IPS-15b (cell line): ENCODE measurements at regions not wholly inside any gene's neighbourhood (a gene's known extent, or its start where the extent isn't known, plus 50 kb on each side); places are given as distances from the start of the nearest gene placed in this dataset.

Experiments used
- H3K27me3 ChIP-seq: one replicate; pipeline ENCODE4 v1.6.1; 2013; ENCODE audit warnings: low read length; ENCODE audit not compliant: control insufficient read depth, insufficient read depth
- H3K36me3 ChIP-seq: one replicate; pipeline ENCODE4 v1.6.1; 2013; ENCODE audit warnings: low read length; ENCODE audit not compliant: control insufficient read depth, insufficient read depth
- H3K4me1 ChIP-seq: one replicate; pipeline ENCODE4 v1.6.1; 2013; ENCODE audit warnings: mild to moderate bottlenecking, low read length; ENCODE audit not compliant: control insufficient read depth, insufficient read depth
- H3K4me3 ChIP-seq: one replicate; pipeline ENCODE4 v1.5.1; 2013; ENCODE audit warnings: low read depth, low read length
- H3K9ac ChIP-seq: one replicate; pipeline ENCODE4 v1.6.1; 2013; ENCODE audit warnings: low read depth, mild to moderate bottlenecking, low read length
- H3K9me3 ChIP-seq: one replicate; pipeline ENCODE4 v1.6.1; 2013; ENCODE audit warnings: mild to moderate bottlenecking, low read length; ENCODE audit not compliant: control insufficient read depth, insufficient read depth

GRCh38 chr5:155969537-155969936 lies 357.4 kb upstream of the SGCD start:
- H3K36me3 ChIP-seq = no peaks in the 10 kb centered on the region
- no peak overlapping the region for H3K9ac ChIP-seq
- H3K4me3 ChIP-seq = no peak overlapping the region
- H3K4me1 ChIP-seq = no peaks in the 10 kb centered on the region
- H3K9me3 ChIP-seq = no peaks in the 10 kb centered on the region
- H3K27me3 ChIP-seq = no peaks in the 10 kb centered on the region

- Histone ChIP-seq H3K4me3 (no peak overlapping the region), H3K4me1 (no peaks in the 10 kb centered on the region), H3K9ac (no peak overlapping the region), H3K27me3 (no peaks in the 10 kb centered on the region), H3K9me3 (no peaks in the 10 kb centered on the region), H3K36me3 (no peaks in the 10 kb centered on the region)
Measured at GRCh38 chr5:155974369-155974768, 352.6 kb upstream of the SGCD start.

GRCh38 chr5:155978850-155979249 lies 348.1 kb upstream of the SGCD start:
- Histone ChIP-seq H3K27me3 (no peaks in the 10 kb centered on the region), H3K9ac (no peak overlapping the region), H3K36me3 (no peaks in the 10 kb centered on the region), H3K9me3 (no peaks in the 10 kb centered on the region), H3K4me1 (no peaks in the 10 kb centered on the region), H3K4me3 (no peak overlapping the region)

DNA sequence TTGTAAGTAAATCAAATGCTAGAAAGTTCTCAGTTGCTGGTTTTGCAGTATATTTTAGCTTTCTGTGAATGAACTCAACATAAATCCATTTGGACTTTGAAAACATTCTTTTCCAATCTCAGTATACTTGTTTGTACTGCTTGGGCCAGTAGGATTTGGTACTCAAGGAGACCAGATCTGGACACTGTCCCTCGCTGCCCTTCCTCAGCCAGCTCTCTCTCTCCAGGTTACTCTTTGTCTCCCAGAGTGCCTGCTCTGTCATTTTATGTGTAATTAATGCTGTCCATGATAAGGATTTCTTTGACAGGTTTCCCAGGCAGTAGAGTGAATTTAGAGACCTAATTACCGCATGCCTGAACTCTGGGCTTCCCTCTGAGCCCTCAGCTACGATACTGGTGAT lies 344.6 kb upstream of the SGCD start:
- Histone ChIP-seq H3K4me3 (no peak overlapping the region), H3K9me3 (no peaks in the 10 kb centered on the region), H3K4me1 (no peaks in the 10 kb centered on the region), H3K9ac (no peak overlapping the region), H3K36me3 (no peaks in the 10 kb centered on the region), H3K27me3 (no peaks in the 10 kb centered on the region)

GRCh38 chr5:155983954-155984353 lies 343.0 kb upstream of the SGCD start:
- Histone ChIP-seq H3K9me3 (no peaks in the 10 kb centered on the region), H3K36me3 (no peaks in the 10 kb centered on the region), H3K9ac (no peak overlapping the region), H3K4me3 (no peak overlapping the region), H3K4me1 (no peaks in the 10 kb centered on the region), H3K27me3 (no peaks in the 10 kb centered on the region)

DNA sequence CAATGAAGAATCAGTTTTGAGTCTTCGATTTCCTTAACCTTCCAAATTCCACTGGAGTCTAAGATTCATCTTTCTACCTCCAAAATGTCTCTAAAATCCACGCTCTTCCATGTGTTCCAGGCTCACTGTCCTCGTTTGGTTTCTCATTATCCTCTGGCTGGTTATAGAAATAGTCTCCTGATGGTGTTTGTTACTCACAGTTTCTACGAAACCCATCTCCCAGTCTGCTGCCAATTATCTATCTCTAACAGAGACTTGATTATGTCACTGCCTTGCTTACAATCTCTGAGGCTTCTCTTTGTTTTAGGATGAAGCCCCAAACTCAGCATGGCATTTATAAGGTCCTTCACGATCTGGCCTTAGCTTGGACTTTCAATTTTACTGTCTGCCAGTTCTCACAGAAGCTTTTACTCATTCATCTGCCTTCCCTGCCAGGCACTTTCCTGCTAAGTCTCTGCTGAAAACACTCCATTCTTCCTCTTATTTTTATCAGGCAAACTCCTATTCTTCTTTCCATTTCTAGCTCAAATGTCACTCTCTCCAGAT lies 339.6 kb upstream of the SGCD start:
- no peak overlapping the region for H3K4me3 ChIP-seq
- H3K9ac ChIP-seq = no peak overlapping the region
- no peaks in the 10 kb centered on the region for H3K27me3 ChIP-seq

DNA sequence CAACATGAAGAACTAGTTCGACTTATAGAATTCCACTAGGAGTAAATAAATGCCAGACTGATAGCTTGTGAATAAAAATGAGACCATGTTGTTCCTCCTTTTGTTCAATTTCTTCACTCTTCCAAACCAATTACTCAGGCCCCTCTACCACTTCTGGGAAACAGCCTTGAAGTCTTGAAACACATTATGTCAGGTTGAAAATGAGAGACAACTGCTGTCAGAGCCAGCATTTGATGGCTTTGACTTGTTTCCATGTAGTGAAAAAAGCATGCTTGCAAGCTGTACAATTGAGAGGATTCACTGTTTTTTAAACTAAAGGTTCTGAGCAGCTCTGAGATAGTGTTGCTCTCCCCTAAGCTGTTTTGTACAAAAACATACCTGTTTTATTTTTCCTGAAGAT lies 337.1 kb upstream of the SGCD start:
- H3K4me3 ChIP-seq = no peak overlapping the region
- H3K4me1 ChIP-seq = no peaks in the 10 kb centered on the region
- no peaks in the 10 kb centered on the region for H3K9me3 ChIP-seq
- H3K9ac ChIP-seq = no peak overlapping the region
- no peaks in the 10 kb centered on the region for H3K27me3 ChIP-seq
- H3K36me3 ChIP-seq = no peaks in the 10 kb centered on the region

More for the DNA sequence above, 339.6 kb upstream of the SGCD start:
- Histone ChIP-seq H3K9me3 (no peaks in the 10 kb centered on the region), H3K36me3 (no peaks in the 10 kb centered on the region), H3K4me1 (no peaks in the 10 kb centered on the region)

DNA sequence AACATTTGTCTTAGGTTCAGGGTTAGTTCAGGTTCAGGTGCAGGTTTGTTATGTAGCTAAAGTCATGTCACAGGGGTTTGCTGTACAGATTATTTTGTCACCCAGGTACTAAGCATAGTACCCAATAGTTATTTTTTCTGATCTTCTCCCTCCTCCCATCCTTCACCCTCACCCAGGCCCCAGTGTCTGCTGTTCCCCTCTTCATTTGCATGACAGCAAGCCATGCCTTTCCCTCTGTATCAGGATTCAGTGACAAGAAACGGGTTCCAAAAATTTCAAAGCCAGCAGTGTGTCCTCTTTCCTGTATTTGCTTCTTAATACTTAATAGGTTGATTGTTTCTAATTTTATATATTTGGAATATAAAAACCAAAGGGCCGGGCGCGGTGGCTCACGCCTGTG lies 330.8 kb upstream of the SGCD start:
- Histone ChIP-seq H3K4me3 (no peak overlapping the region), H3K9me3 (no peaks in the 10 kb centered on the region), H3K27me3 (no peaks in the 10 kb centered on the region), H3K9ac (no peak overlapping the region), H3K4me1 (peaks cover 3% of the 10 kb centered on the region), H3K36me3 (no peaks in the 10 kb centered on the region)

GRCh38 chr5:155998257-155998656 lies 328.7 kb upstream of the SGCD start:
- Histone ChIP-seq H3K9me3 (no peaks in the 10 kb centered on the region), H3K4me3 (no peak overlapping the region), H3K4me1 (peaks cover 3% of the 10 kb centered on the region)

GRCh38 chr5:156000115-156000514 lies 326.8 kb upstream of the SGCD start:
- H3K9ac ChIP-seq = no peak overlapping the region
- no peaks in the 10 kb centered on the region for H3K27me3 ChIP-seq
- no peak overlapping the region for H3K4me3 ChIP-seq
- H3K9me3 ChIP-seq = no peaks in the 10 kb centered on the region
- peaks cover 3% of the 10 kb centered on the region for H3K4me1 ChIP-seq
- H3K36me3 ChIP-seq = no peaks in the 10 kb centered on the region

More at GRCh38 chr5:155998257-155998656, 328.7 kb upstream of the SGCD start:
- no peaks in the 10 kb centered on the region for H3K36me3 ChIP-seq
- no peaks in the 10 kb centered on the region for H3K27me3 ChIP-seq
- H3K9ac ChIP-seq = no peak overlapping the region

GRCh38 chr5:156004754-156005153 lies 322.2 kb upstream of the SGCD start:
- H3K9me3 ChIP-seq = no peaks in the 10 kb centered on the region
- no peaks in the 10 kb centered on the region for H3K4me1 ChIP-seq
- no peaks in the 10 kb centered on the region for H3K36me3 ChIP-seq
- H3K4me3 ChIP-seq = no peak overlapping the region
- no peaks in the 10 kb centered on the region for H3K27me3 ChIP-seq
- no peak overlapping the region for H3K9ac ChIP-seq

GRCh38 chr5:156006026-156006647 lies 320.8 kb upstream of the SGCD start:
- H3K27me3 ChIP-seq = no peaks in the 10 kb centered on the region
- no peaks in the 10 kb centered on the region for H3K9me3 ChIP-seq
- H3K4me1 ChIP-seq = no peaks in the 10 kb centered on the region
- no peak overlapping the region for H3K4me3 ChIP-seq
- H3K9ac ChIP-seq = no peak overlapping the region
- no peaks in the 10 kb centered on the region for H3K36me3 ChIP-seq
